ENCODE measurements at regions not wholly inside any gene's neighbourhood (a gene's known extent, or its start where the extent isn't known, plus 50 kb on each side); places are given as distances from the start of the nearest gene placed in this dataset.

- no peak overlapping the region for H3K4me3 ChIP-seq (replicated peaks in 1 of 3)
- intact Hi-C loops (cut with DNase I) = loop anchor here (10.0 kb wide), 2 partner anchors 262 to 392 kb away; no protein-coding TSS in a partner anchor
- TF ChIP-seq POLR2A (IDR thresholded peaks at IDR 0.05) (no peak), CTCF (IDR thresholded peaks at IDR 0.05) (peak in 5 of 6 experiments; percentile 13 to 88 (median 67))
- H3K27ac ChIP-seq = no peak overlapping the region
- DNase-seq = peak; percentile 69 to 81
- WGBS, 2 donors = 9 to 10% methylated on average over 11 of the region's 11 CpGs
- H3K4me1 ChIP-seq = no peaks in the 10 kb centered on the region
- no peaks in the 10 kb centered on the region for H3K36me3 ChIP-seq
- H3K27me3 ChIP-seq = no peaks in the 10 kb centered on the region
- H3K9me3 ChIP-seq = no peaks in the 10 kb centered on the region
Measured at GRCh38 chr4:57426779-57427395, 316.7 kb upstream of the IGFBP7 start.

GRCh38 chr4:57425610-57426009 is 315.4 kb upstream of the IGFBP7 start:
- H3K36me3 ChIP-seq = no peaks in the 10 kb centered on the region
- intact Hi-C loops (cut with DNase I) = loop anchor here (10.0 kb wide), 2 partner anchors 261 to 391 kb away; no protein-coding TSS in a partner anchor
- H3K4me1 ChIP-seq = no peaks in the 10 kb centered on the region
- no peak overlapping the region for H3K27ac ChIP-seq
- H3K27me3 ChIP-seq = no peaks in the 10 kb centered on the region
- no peak overlapping the region for H3K4me3 ChIP-seq (replicated peaks in 1 of 3)
- WGBS, 2 donors = 82 to 92% methylated on average over 1 of the region's 1 CpG
- H3K9me3 ChIP-seq = no peaks in the 10 kb centered on the region
- TF ChIP-seq POLR2A (IDR thresholded peaks at IDR 0.05) = no peak
- TF ChIP-seq CTCF (IDR thresholded peaks at IDR 0.05) = no peak
- no peak for DNase-seq

GRCh38 chr4:57424232-57424897 is 314.2 kb upstream of the IGFBP7 start:
- no peak for TF ChIP-seq CTCF (IDR thresholded peaks at IDR 0.05)
- TF ChIP-seq POLR2A (IDR thresholded peaks at IDR 0.05) = no peak
- no peak for DNase-seq
- 82 to 83% methylated on average over 6 of the region's 6 CpGs for WGBS, 2 donors
- Histone ChIP-seq H3K36me3 (no peaks in the 10 kb centered on the region), H3K9me3 (no peaks in the 10 kb centered on the region), H3K4me1 (no peaks in the 10 kb centered on the region), H3K4me3 (replicated peaks in 1 of 3) (no peak overlapping the region), H3K27me3 (no peaks in the 10 kb centered on the region), H3K27ac (no peak overlapping the region)
- intact Hi-C loops (cut with DNase I) = loop anchor here (10.0 kb wide), 2 partner anchors 260 to 390 kb away; no protein-coding TSS in a partner anchor

- TF ChIP-seq CTCF (IDR thresholded peaks at IDR 0.05) (no peak), POLR2A (IDR thresholded peaks at IDR 0.05) (no peak)
- Histone ChIP-seq H3K27ac (no peak overlapping the region), H3K9me3 (no peaks in the 10 kb centered on the region), H3K4me1 (no peaks in the 10 kb centered on the region), H3K27me3 (no peaks in the 10 kb centered on the region), H3K36me3 (no peaks in the 10 kb centered on the region), H3K4me3 (replicated peaks in 1 of 3) (no peak overlapping the region)
- intact Hi-C loops (cut with DNase I) = no loop called here
- WGBS, 2 donors = 40 to 78% methylated on average over 1 of the region's 1 CpG
- DNase-seq = no peak
Measured at GRCh38 chr4:57418133-57418532, 307.9 kb upstream of the IGFBP7 start.
